Activated naive CD8-positive, alpha-beta T cell treated with anti-CD3 and anti-CD28 coated beads for 36 hours (primary cell): ENCODE measurements at regions not wholly inside any gene's neighbourhood (a gene's known extent, or its start where the extent isn't known, plus 50 kb on each side); places are given as distances from the start of the nearest gene placed in this dataset.

ENCODE experiments used
- DNase-seq: peaks from one replicate; pipeline ENCODE4 v3.0.0; 2021
- H3K27ac Mint-ChIP-seq: one replicate; pipeline ENCODE4 v1.8.0; 2022; ENCODE audit warnings: mild to moderate bottlenecking, moderate library complexity, mixed read lengths
- H3K27me3 Mint-ChIP-seq: one replicate; pipeline ENCODE4 v1.8.0; 2022; ENCODE audit warnings: mild to moderate bottlenecking, mixed read lengths
- H3K36me3 Mint-ChIP-seq: one replicate; pipeline ENCODE4 v1.8.0; 2021; ENCODE audit warnings: mild to moderate bottlenecking, mixed read lengths
- H3K4me1 Mint-ChIP-seq: one replicate; pipeline ENCODE4 v1.8.0; 2021; ENCODE audit warnings: mixed read lengths
- H3K4me3 Mint-ChIP-seq: one replicate; pipeline ENCODE4 v1.8.0; 2022; ENCODE audit warnings: mild to moderate bottlenecking, moderate library complexity, mixed read lengths
- H3K9me3 Mint-ChIP-seq: one replicate; pipeline ENCODE4 v1.8.0; 2022; ENCODE audit warnings: mixed read lengths

GRCh38 chr6:81808851-81809570 is 56.5 kb upstream of the TENT5A start:
- Mint-ChIP-seq H3K36me3 (no peaks in the 10 kb centered on the region), H3K27ac (no peak overlapping the region), H3K4me1 (peaks cover 6% of the 10 kb centered on the region), H3K9me3 (no peaks in the 10 kb centered on the region), H3K27me3 (peaks cover 23% of the 10 kb centered on the region), H3K4me3 (no peak overlapping the region)
- DNase-seq: no peak

GRCh38 chr6:81806793-81807565 is 54.5 kb upstream of the TENT5A start:
- Mint-ChIP-seq H3K36me3 (no peaks in the 10 kb centered on the region), H3K4me1 (peaks cover 2% of the 10 kb centered on the region), H3K27me3 (peaks cover 16% of the 10 kb centered on the region), H3K27ac (no peak overlapping the region), H3K9me3 (no peaks in the 10 kb centered on the region), H3K4me3 (no peak overlapping the region)
- DNase-seq: no peak

- H3K4me3 Mint-ChIP-seq: no peak overlapping the region
- no peak for DNase-seq
- peaks cover 4% of the 10 kb centered on the region for H3K27me3 Mint-ChIP-seq
- H3K27ac Mint-ChIP-seq: no peak overlapping the region
- H3K36me3 Mint-ChIP-seq: no peaks in the 10 kb centered on the region
- no peaks in the 10 kb centered on the region for H3K4me1 Mint-ChIP-seq
- no peaks in the 10 kb centered on the region for H3K9me3 Mint-ChIP-seq
These were observed 49.9 kb upstream of the TENT5A start for GRCh38 chr6:81802356-81802755.
